Natural killer cell (primary cell): ENCODE measurements at regions not wholly inside any gene's neighbourhood (a gene's known extent, or its start where the extent isn't known, plus 50 kb on each side); places are given as distances from the start of the nearest gene placed in this dataset.
A peak's percentile ranks its signal among the peaks of the same experiment; 100 is the strongest.

Experiments
- ATAC-seq, 3 donors: fragments of 150-1000 bp in 2 of 3; fragments of 200-7000 bp in 1 of 3; cut with Tn5 transposase; 1 replicate in 1 of 3; 2 replicates in 2 of 3; pipeline ENCODE4 v1.10.0; 2021; ENCODE audit warnings: mild to moderate bottlenecking in 2 of 3, moderate library complexity in 2 of 3
- DNase-seq, 2 donors: peaks; one replicate each; pipeline versions ENCODE4 v3.0.0 to v3.0.0-alpha.2; 2013 to 2021; ENCODE audit warnings: mixed read lengths in 1 of 2
- H3K27ac ChIP-seq: one replicate; pipeline ENCODE4 v1.5.1; 2013; ENCODE audit warnings: mild to moderate bottlenecking, low read length
- H3K27me3 ChIP-seq: one replicate; pipeline ENCODE4 v1.6.1; 2013; ENCODE audit warnings: low read length; ENCODE audit not compliant: control insufficient read depth, insufficient read depth
- H3K36me3 ChIP-seq: one replicate; pipeline ENCODE4 v1.6.1; 2013; ENCODE audit warnings: low read length; ENCODE audit not compliant: control insufficient read depth, insufficient read depth
- H3K4me1 ChIP-seq: one replicate; pipeline ENCODE4 v1.6.1; 2013; ENCODE audit warnings: low read length; ENCODE audit not compliant: control insufficient read depth, insufficient read depth
- H3K4me3 ChIP-seq: one replicate; pipeline ENCODE4 v1.5.1; 2013; ENCODE audit warnings: low read length
- H3K9me3 ChIP-seq: one replicate; pipeline ENCODE4 v1.6.1; 2013; ENCODE audit warnings: low read length; ENCODE audit not compliant: control insufficient read depth, insufficient read depth
- H3K27ac Mint-ChIP-seq, 2 donors: one replicate each; pipeline ENCODE4 v1.8.0; 2022; ENCODE audit warnings: mild to moderate bottlenecking in 2 of 2, mixed read lengths in 2 of 2, moderate library complexity in 1 of 2
- H3K27me3 Mint-ChIP-seq, 2 donors: one replicate each; pipeline ENCODE4 v1.8.0; 2022; ENCODE audit warnings: low read depth in 2 of 2, mixed read lengths in 2 of 2
- H3K36me3 Mint-ChIP-seq: one replicate; pipeline ENCODE4 v1.8.0; 2022; ENCODE audit warnings: mixed read lengths
- H3K4me1 Mint-ChIP-seq, 2 donors: one replicate each; pipeline ENCODE4 v1.8.0; 2022; ENCODE audit warnings: mixed read lengths in 2 of 2
- H3K4me3 Mint-ChIP-seq: one replicate; pipeline ENCODE4 v1.8.0; 2022; ENCODE audit warnings: mild to moderate bottlenecking, moderate library complexity, mixed read lengths
- H3K9me3 Mint-ChIP-seq, 2 donors: one replicate each; pipeline ENCODE4 v1.8.0; 2022; ENCODE audit warnings: mixed read lengths in 2 of 2
- WGBS: methylation state at CpG from one replicate; pipeline ENCODE4 v1.1.7; 2013; ENCODE audit warnings: missing lambda C conversion rate; ENCODE audit not compliant: insufficient coverage; 5-methylcytosine and 5-hydroxymethylcytosine counted together
- intact Hi-C: fragments of 100-400 bp; cut with micrococcal nuclease; formaldehyde crosslinking; loops from one replicate; pipeline ENCODE4 v1.14.2; 2022
- TF ChIP-seq, protein P1 (sequence below): fragments of 200-600 bp; IDR thresholded peaks from one replicate; pipeline ENCODE4 v1.8.0; 2022; ENCODE audit warnings: antibody characterized with exemption

DNA sequence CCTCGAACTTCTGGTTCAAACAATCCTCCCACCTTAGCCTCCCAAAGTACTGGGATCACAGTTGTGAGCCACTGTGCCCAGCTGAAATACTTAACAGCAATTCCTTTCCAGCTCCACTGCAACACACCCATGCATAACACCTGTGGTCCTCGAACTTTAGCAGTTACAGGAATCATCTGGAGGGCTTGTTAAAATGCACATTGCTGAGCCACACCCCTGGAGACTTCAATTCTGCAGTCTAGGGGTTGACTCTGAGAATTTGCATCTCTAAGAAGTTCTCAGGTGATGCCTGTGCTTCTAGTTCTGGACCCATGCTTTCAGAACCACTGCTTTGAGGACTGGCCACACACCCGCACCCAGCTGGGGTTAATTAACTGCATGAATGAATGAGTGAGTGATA, 53.1 kb upstream of the UBL3 start:
- H3K27me3 Mint-ChIP-seq: peaks cover 0 to 14% of the 10 kb centered on the region in 2 donors
- Histone ChIP-seq H3K27ac (no peak overlapping the region), H3K27me3 (peaks cover 4% of the 10 kb centered on the region), H3K9me3 (no peaks in the 10 kb centered on the region), H3K4me1 (peaks cover 22% of the 10 kb centered on the region), H3K36me3 (no peaks in the 10 kb centered on the region), H3K4me3 (no peak overlapping the region)
- peak overlapping the region; percentile 21 for H3K4me3 Mint-ChIP-seq
- TF ChIP-seq, protein P1, sequence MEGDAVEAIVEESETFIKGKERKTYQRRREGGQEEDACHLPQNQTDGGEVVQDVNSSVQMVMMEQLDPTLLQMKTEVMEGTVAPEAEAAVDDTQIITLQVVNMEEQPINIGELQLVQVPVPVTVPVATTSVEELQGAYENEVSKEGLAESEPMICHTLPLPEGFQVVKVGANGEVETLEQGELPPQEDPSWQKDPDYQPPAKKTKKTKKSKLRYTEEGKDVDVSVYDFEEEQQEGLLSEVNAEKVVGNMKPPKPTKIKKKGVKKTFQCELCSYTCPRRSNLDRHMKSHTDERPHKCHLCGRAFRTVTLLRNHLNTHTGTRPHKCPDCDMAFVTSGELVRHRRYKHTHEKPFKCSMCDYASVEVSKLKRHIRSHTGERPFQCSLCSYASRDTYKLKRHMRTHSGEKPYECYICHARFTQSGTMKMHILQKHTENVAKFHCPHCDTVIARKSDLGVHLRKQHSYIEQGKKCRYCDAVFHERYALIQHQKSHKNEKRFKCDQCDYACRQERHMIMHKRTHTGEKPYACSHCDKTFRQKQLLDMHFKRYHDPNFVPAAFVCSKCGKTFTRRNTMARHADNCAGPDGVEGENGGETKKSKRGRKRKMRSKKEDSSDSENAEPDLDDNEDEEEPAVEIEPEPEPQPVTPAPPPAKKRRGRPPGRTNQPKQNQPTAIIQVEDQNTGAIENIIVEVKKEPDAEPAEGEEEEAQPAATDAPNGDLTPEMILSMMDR: no peak
- ATAC-seq (no peak), DNase-seq (no peak)
- peak overlapping the region; percentile 81 to 93 for H3K27ac Mint-ChIP-seq
- WGBS: 88% methylated on average over 3 of the region's 3 CpGs
- H3K36me3 Mint-ChIP-seq: no peaks in the 10 kb centered on the region
- intact Hi-C loops: loop anchor here (5.0 kb wide), 2 partner anchors 244 to 839 kb away; no protein-coding TSS in a partner anchor
- peaks cover 39 to 40% of the 10 kb centered on the region in 2 donors for H3K4me1 Mint-ChIP-seq
- no peaks in the 10 kb centered on the region for H3K9me3 Mint-ChIP-seq

DNA sequence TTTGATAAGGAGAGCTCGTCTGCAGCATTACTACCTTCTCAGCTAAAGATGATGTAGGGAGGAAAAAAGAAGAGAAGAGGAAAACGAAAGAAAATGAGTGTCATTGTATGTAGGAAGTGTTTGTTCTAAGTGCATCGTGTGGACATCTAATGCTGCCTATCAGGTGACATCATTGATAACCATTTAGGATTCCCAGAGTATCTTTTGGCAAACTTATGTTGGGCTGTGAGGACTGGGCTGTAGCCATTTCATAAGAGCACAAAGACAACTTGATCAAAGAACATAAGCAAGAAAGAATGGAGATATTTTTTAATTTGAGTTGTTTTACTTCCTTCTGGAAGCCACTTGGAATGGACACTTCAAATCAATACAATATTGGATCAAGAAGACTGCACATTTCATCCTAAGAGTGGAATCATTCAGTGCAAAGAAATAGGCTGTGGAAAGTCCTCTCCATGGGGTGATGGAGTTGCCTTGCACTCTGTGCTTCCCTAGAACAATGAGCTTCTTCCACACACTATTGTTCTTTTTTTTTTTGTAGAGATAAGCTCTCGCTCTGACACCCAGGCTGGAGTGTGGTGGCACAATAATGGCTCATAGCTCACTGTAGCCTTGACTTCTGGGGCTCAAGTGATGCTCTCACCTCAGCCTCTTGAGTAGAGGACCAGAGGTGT, 52.4 kb upstream of the UBL3 start:
- Mint-ChIP-seq H3K27ac (peak overlapping the region; percentile 81 to 93), H3K4me3 (peak overlapping the region; percentile 93), H3K9me3 (no peaks in the 10 kb centered on the region), H3K27me3 (peaks cover 0 to 6% of the 10 kb centered on the region in 2 donors), H3K36me3 (no peaks in the 10 kb centered on the region), H3K4me1 (peaks cover 39 to 40% of the 10 kb centered on the region in 2 donors)
- H3K27me3 ChIP-seq: peaks cover 4% of the 10 kb centered on the region
- H3K4me1 ChIP-seq: peaks cover 22% of the 10 kb centered on the region
- H3K9me3 ChIP-seq: no peaks in the 10 kb centered on the region
- H3K36me3 ChIP-seq: no peaks in the 10 kb centered on the region
- TF ChIP-seq, protein P1: no peak
- intact Hi-C loops: loop anchor here (1.0 to 5.0 kb wide), 3 partner anchors 52 to 840 kb away; partner anchors contain the start of gene UBL3
- ATAC-seq (peak; percentile 7 to 19 (median 16)), DNase-seq (no peak)
- peak overlapping the region; percentile 73 for H3K27ac ChIP-seq
- peak overlapping the region; percentile 25 for H3K4me3 ChIP-seq
- 20% methylated on average over 4 of the region's 4 CpGs for WGBS

GRCh38 chr13:29901710-29902631, 51.6 kb upstream of the UBL3 start:
- TF ChIP-seq, protein P1: no peak

More at GRCh38 chr13:29901710-29902631, 51.6 kb upstream of the UBL3 start:
- H3K4me1 Mint-ChIP-seq: peaks cover 39 to 40% of the 10 kb centered on the region in 2 donors
- intact Hi-C loops: loop anchor here (1.0 to 5.0 kb wide), 3 partner anchors 52 to 840 kb away; partner anchors contain the start of gene UBL3
- Histone ChIP-seq H3K27me3 (peaks cover 4% of the 10 kb centered on the region), H3K27ac (peak overlapping the region; percentile 73), H3K36me3 (no peaks in the 10 kb centered on the region), H3K9me3 (no peaks in the 10 kb centered on the region), H3K4me3 (peak overlapping the region; percentile 25), H3K4me1 (peaks cover 22% of the 10 kb centered on the region)
- peak overlapping the region; percentile 93 for H3K4me3 Mint-ChIP-seq
- peak; percentile 52 to 78 for DNase-seq
- H3K27me3 Mint-ChIP-seq: no peaks in the 10 kb centered on the region
- H3K9me3 Mint-ChIP-seq: no peaks in the 10 kb centered on the region
- H3K36me3 Mint-ChIP-seq: no peaks in the 10 kb centered on the region
- H3K27ac Mint-ChIP-seq: peak overlapping the region; percentile 81 to 93
- 41% methylated on average over 9 of the region's 11 CpGs for WGBS
- ATAC-seq: peak; percentile 85 to 94 (median 93)
